IMR-90 (cell line): ENCODE measurements at regions not wholly inside any gene's neighbourhood (a gene's known extent, or its start where the extent isn't known, plus 50 kb on each side); places are given as distances from the start of the nearest gene placed in this dataset.

ENCODE experiments used
- ATAC-seq: fragments of 200-7000 bp; cut with Tn5 transposase; 2 replicates; pipeline ENCODE4 v1.9.1; 2020; ENCODE audit warnings: low read depth, mild to moderate bottlenecking, moderate library complexity
- BruUV-seq: library from RNA; stranded (reverse); fragments of 400-500 nt; replicated peaks from 2 replicates; lab custom pipeline; 2021; lab: Mats Ljungman, UMichigan
- CTCF ChIA-PET: fragments of 300-600 bp; formaldehyde crosslinking; extraction: SDS; loops from one replicate; lab custom pipeline; 2021; ENCODE audit warnings: antibody characterized with exemption; lab: Yijun Ruan, JAX
- POLR2A ChIA-PET: fragments of 300-600 bp; sonication (Branson Sonifier 250); formaldehyde crosslinking; loops from one replicate; lab custom pipeline; 2022; ENCODE audit warnings: antibody characterized with exemption; ENCODE audit not compliant: unreplicated experiment; lab: Charles Lee
- DNase-seq: peaks from one replicate; pipeline ENCODE4 v3.0.0; 2013
- H2AFZ ChIP-seq: replicated peaks from 2 replicates; pipeline ENCODE3; 2013; ENCODE audit warnings: low read length, mild to moderate bottlenecking; ENCODE audit not compliant: poor library complexity
- H2AK5ac ChIP-seq: 2 replicates; pipeline ENCODE4 v1.6.1; 2013; ENCODE audit warnings: low read depth, low read length, inconsistent platforms
- H2AK9ac ChIP-seq: replicated peaks from 2 replicates; pipeline ENCODE3; 2013; ENCODE audit warnings: mild to moderate bottlenecking, low read depth, low read length, moderate library complexity; ENCODE audit not compliant: poor library complexity
- H2BK120ac ChIP-seq: 2 replicates; pipeline ENCODE4 v1.6.1; 2013; ENCODE audit warnings: low read depth, low read length, inconsistent platforms
- H2BK15ac ChIP-seq: 3 replicates; pipeline ENCODE4 v1.6.1; 2013; ENCODE audit warnings: low read depth, low read length, inconsistent platforms
- H2BK20ac ChIP-seq: 2 replicates; pipeline ENCODE4 v1.6.1; 2013; ENCODE audit warnings: low read depth, mild to moderate bottlenecking, inconsistent platforms, low read length, moderate library complexity
- H2BK5ac ChIP-seq: 2 replicates; pipeline ENCODE4 v1.6.1; 2013; ENCODE audit warnings: mild to moderate bottlenecking, low read depth, low read length, inconsistent platforms; ENCODE audit not compliant: poor library complexity, severe bottlenecking
- H3K14ac ChIP-seq: replicated peaks from 2 replicates; pipeline ENCODE4 v1.6.1; 2013; ENCODE audit warnings: low read depth, low read length, inconsistent platforms
- H3K18ac ChIP-seq: 2 replicates; pipeline ENCODE4 v1.6.1; 2013; ENCODE audit warnings: low read depth, low read length, control low read depth
- H3K23ac ChIP-seq: 2 replicates; pipeline ENCODE4 v1.6.1; 2013; ENCODE audit warnings: low read depth, low read length, inconsistent platforms
- H3K27ac ChIP-seq: 2 replicates; pipeline ENCODE4 v1.5.1; 2013; ENCODE audit warnings: mild to moderate bottlenecking, control low read depth, low read length; ENCODE audit not compliant: insufficient read depth
- H3K27me3 ChIP-seq: 2 replicates; pipeline ENCODE4 v1.6.1; 2013; ENCODE audit warnings: low read length; ENCODE audit not compliant: control insufficient read depth, insufficient read depth
- H3K36me3 ChIP-seq: 2 replicates; pipeline ENCODE4 v1.6.1; 2013; ENCODE audit warnings: low read length, mixed read lengths; ENCODE audit not compliant: control insufficient read depth, insufficient read depth
- H3K4ac ChIP-seq: 2 replicates; pipeline ENCODE4 v1.6.1; 2013; ENCODE audit warnings: low read depth, low read length, inconsistent platforms
- H3K4me1 ChIP-seq: 2 replicates; pipeline ENCODE4 v1.6.1; 2013; ENCODE audit warnings: low read length, mixed read lengths; ENCODE audit not compliant: control insufficient read depth, insufficient read depth
- H3K4me2 ChIP-seq: 2 replicates; pipeline ENCODE4 v1.6.1; 2013; ENCODE audit warnings: low read depth, mild to moderate bottlenecking, control low read depth, low read length, moderate library complexity
- H3K4me3 ChIP-seq: 2 replicates; pipeline ENCODE4 v1.5.1; 2013; ENCODE audit warnings: low read depth, mild to moderate bottlenecking, control low read depth, low read length, moderate library complexity; ENCODE audit not compliant: insufficient read depth
- H3K56ac ChIP-seq: 2 replicates; pipeline ENCODE4 v1.6.1; 2013; ENCODE audit warnings: low read length, inconsistent platforms; ENCODE audit not compliant: insufficient read depth; ENCODE audit errors: extremely low read depth
- H3K79me1 ChIP-seq, 2 experiments: 2 replicates each; pipeline ENCODE4 v1.6.1; 2013; ENCODE audit warnings: low read length in 2 of 2, inconsistent platforms in 1 of 2, low read depth in 1 of 2
- H3K9ac ChIP-seq: 2 replicates; pipeline ENCODE4 v1.6.1; 2013; ENCODE audit warnings: low read depth, low read length, control low read depth
- H3K9me1 ChIP-seq: 2 replicates; pipeline ENCODE4 v1.6.1; 2013; ENCODE audit warnings: low read length, inconsistent platforms; ENCODE audit not compliant: insufficient read depth
- H3K9me3 ChIP-seq: 2 replicates; pipeline ENCODE4 v1.6.1; 2013; ENCODE audit warnings: low read length; ENCODE audit not compliant: control insufficient read depth, insufficient read depth
- H4K20me1 ChIP-seq: 2 replicates; pipeline ENCODE4 v1.6.1; 2013; ENCODE audit warnings: low read length, inconsistent platforms; ENCODE audit not compliant: insufficient read depth
- H4K5ac ChIP-seq: 2 replicates; pipeline ENCODE4 v1.6.1; 2013; ENCODE audit warnings: mild to moderate bottlenecking, low read depth, low read length, control low read depth
- H4K8ac ChIP-seq, 2 experiments: 2 replicates each; pipeline ENCODE4 v1.6.1; 2013; ENCODE audit warnings: low read depth in 2 of 2, low read length in 2 of 2, control low read depth in 1 of 2, inconsistent platforms in 1 of 2
- H4K91ac ChIP-seq: 2 replicates; pipeline ENCODE4 v1.6.1; 2013; ENCODE audit warnings: low read depth, low read length, inconsistent platforms; ENCODE audit not compliant: insufficient read depth
- BHLHE40 ChIP-seq: fragments of 150-350 bp; IDR thresholded peaks from 2 replicates; pipeline ENCODE4 v1.6.1; 2016; ENCODE audit warnings: mild to moderate bottlenecking, low read depth, low read length
- CEBPB ChIP-seq: IDR thresholded peaks from 2 replicates; pipeline ENCODE4 v1.6.1; 2012; ENCODE audit warnings: low read depth, low read length, improper control_type of control experiment
- CHD1 ChIP-seq: IDR thresholded peaks from 2 replicates; pipeline ENCODE4 v1.6.1; 2012; ENCODE audit warnings: low read depth, low read length, improper control_type of control experiment
- MAFK ChIP-seq: IDR thresholded peaks from 2 replicates; pipeline ENCODE4 v1.6.1; 2012; ENCODE audit warnings: low read depth, low read length, improper control_type of control experiment
- MAZ ChIP-seq: IDR thresholded peaks from 2 replicates; pipeline ENCODE4 v1.6.1; 2012; ENCODE audit warnings: low read depth, mild to moderate bottlenecking, low read length, improper control_type of control experiment, moderate library complexity, borderline replicate concordance
- MXI1 ChIP-seq: IDR thresholded peaks from 2 replicates; pipeline ENCODE4 v1.6.1; 2012; ENCODE audit warnings: low read depth, mild to moderate bottlenecking, low read length, moderate library complexity, borderline replicate concordance
- NFE2L2 ChIP-seq: fragments of 150-350 bp; IDR thresholded peaks from 2 replicates; pipeline ENCODE4 v1.6.1; 2016; ENCODE audit warnings: low read depth, mild to moderate bottlenecking, low read length
- POLR2A ChIP-seq: IDR thresholded peaks from 2 replicates; pipeline ENCODE4 v1.6.1; 2012; ENCODE audit warnings: mild to moderate bottlenecking, low read depth, low read length
- dilution Hi-C: fragments of 300-500 bp; cut with HindIII; formaldehyde crosslinking; loops from one replicate; pipeline ENCODE4 v1.14.3; 2018; ENCODE audit warnings: low sequenced_read_pairs; ENCODE audit not compliant: unreplicated experiment
- in situ Hi-C: fragments of 300-500 bp; cut with MboI; formaldehyde crosslinking; loops from 3 replicates; pipeline ENCODE4 v1.14.3; 2019; ENCODE audit warnings: low sequenced_read_pairs, inconsistent platforms, mixed read lengths
- intact Hi-C: fragments of 100-400 bp; cut with micrococcal nuclease; formaldehyde crosslinking; loops from 2 replicates; pipeline ENCODE4 v1.10.0; 2022
- TF ChIP-seq, protein P1 (sequence below): fragments of 150-350 bp; IDR thresholded peaks from 2 replicates; pipeline ENCODE4 v1.6.1; 2017; ENCODE audit warnings: mild to moderate bottlenecking, antibody characterized with exemption, low read length, low read depth
- TF ChIP-seq, protein P2 (sequence below): conservative IDR thresholded peaks from 2 replicates; pipeline ENCODE4 v1.5.1; 2012; ENCODE audit warnings: mild to moderate bottlenecking, low read depth, low read length, improper control_type of control experiment

DNA sequence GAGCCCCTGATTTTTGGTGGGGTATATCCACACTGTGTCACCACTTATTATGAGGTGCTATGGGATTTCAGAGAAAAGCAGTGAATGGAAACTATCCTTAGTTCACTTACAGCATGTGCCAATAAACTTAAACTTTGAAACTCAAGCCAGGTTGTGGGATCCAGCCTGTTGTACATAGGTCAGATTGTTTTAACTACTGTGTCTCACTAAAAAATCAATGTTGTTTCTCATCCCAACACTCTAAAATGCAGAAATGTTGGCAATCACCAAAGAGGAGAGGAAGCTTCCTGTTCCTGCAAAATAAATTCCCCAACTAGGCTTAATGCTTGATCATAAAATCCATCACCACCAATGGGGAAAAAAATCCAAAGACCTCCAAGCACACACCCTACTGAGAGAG is 173.7 kb upstream of the ONECUT1 start:
- H3K18ac ChIP-seq: no peak overlapping the region
- H3K4me3 ChIP-seq: no peak overlapping the region
- dilution Hi-C loops: no loop called here
- CTCF ChIA-PET: interaction anchor here (0.6 kb wide), 1 partner anchor 559 kb away, joined by 5 read pairs; no protein-coding TSS in a partner anchor
- H2AFZ ChIP-seq: no peak overlapping the region
- no peak overlapping the region for H4K8ac ChIP-seq
- H3K23ac ChIP-seq: no peak overlapping the region
- in situ Hi-C loops: no loop called here
- H3K9me1 ChIP-seq: no peaks in the 10 kb centered on the region
- H3K4me2 ChIP-seq: no peak overlapping the region
- H3K56ac ChIP-seq: no peak overlapping the region
- no peaks in the 10 kb centered on the region for H3K4me1 ChIP-seq
- H2BK15ac ChIP-seq: no peak overlapping the region
- H2AK5ac ChIP-seq: no peak overlapping the region
- peaks cover 9% of the 10 kb centered on the region for H3K9me3 ChIP-seq
- no peak overlapping the region for H3K4ac ChIP-seq
- no peaks in the 10 kb centered on the region for H3K36me3 ChIP-seq
- H2BK120ac ChIP-seq: no peak overlapping the region
- no peak for TF ChIP-seq BHLHE40
- TF ChIP-seq, protein P1, sequence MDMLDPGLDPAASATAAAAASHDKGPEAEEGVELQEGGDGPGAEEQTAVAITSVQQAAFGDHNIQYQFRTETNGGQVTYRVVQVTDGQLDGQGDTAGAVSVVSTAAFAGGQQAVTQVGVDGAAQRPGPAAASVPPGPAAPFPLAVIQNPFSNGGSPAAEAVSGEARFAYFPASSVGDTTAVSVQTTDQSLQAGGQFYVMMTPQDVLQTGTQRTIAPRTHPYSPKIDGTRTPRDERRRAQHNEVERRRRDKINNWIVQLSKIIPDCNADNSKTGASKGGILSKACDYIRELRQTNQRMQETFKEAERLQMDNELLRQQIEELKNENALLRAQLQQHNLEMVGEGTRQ: no peak
- no peak for TF ChIP-seq CEBPB
- TF ChIP-seq, protein P2, sequence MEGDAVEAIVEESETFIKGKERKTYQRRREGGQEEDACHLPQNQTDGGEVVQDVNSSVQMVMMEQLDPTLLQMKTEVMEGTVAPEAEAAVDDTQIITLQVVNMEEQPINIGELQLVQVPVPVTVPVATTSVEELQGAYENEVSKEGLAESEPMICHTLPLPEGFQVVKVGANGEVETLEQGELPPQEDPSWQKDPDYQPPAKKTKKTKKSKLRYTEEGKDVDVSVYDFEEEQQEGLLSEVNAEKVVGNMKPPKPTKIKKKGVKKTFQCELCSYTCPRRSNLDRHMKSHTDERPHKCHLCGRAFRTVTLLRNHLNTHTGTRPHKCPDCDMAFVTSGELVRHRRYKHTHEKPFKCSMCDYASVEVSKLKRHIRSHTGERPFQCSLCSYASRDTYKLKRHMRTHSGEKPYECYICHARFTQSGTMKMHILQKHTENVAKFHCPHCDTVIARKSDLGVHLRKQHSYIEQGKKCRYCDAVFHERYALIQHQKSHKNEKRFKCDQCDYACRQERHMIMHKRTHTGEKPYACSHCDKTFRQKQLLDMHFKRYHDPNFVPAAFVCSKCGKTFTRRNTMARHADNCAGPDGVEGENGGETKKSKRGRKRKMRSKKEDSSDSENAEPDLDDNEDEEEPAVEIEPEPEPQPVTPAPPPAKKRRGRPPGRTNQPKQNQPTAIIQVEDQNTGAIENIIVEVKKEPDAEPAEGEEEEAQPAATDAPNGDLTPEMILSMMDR: no peak
- TF ChIP-seq MXI1: no peak
- TF ChIP-seq NFE2L2: no peak
- TF ChIP-seq MAZ: no peak
- TF ChIP-seq MAFK: no peak
- TF ChIP-seq CHD1: no peak
- no peak for TF ChIP-seq POLR2A
- H2BK20ac ChIP-seq: no peak overlapping the region
- no peak overlapping the region for H3K14ac ChIP-seq
- no peaks in the 10 kb centered on the region for H4K20me1 ChIP-seq
- H2BK5ac ChIP-seq: no peak overlapping the region
- H4K91ac ChIP-seq: no peak overlapping the region
- ATAC-seq: no peak
- no peak overlapping the region for H4K5ac ChIP-seq
- no peak for DNase-seq
- H3K27me3 ChIP-seq: no peaks in the 10 kb centered on the region
- H3K9ac ChIP-seq: no peak overlapping the region
- BruUV-seq: no TSS peak
- POLR2A ChIA-PET: no interaction called here
- no peaks in the 10 kb centered on the region for H3K79me1 ChIP-seq
- intact Hi-C loops: no loop called here
- H3K27ac ChIP-seq: no peak overlapping the region
- H2AK9ac ChIP-seq: no peak overlapping the region
